IMR-90 (cell line): ENCODE measurements at regions not wholly inside any gene's neighbourhood (a gene's known extent, or its start where the extent isn't known, plus 50 kb on each side); places are given as distances from the start of the nearest gene placed in this dataset.

Experiments used
- BHLHE40 ChIP-seq: fragments of 150-350 bp; IDR thresholded peaks from 2 replicates; pipeline ENCODE4 v1.6.1; 2016; ENCODE audit warnings: mild to moderate bottlenecking, low read depth, low read length
- RCOR1 ChIP-seq: IDR thresholded peaks from 2 replicates; pipeline ENCODE4 v1.6.1; 2012; ENCODE audit warnings: mild to moderate bottlenecking, low read length, improper control_type of control experiment; ENCODE audit not compliant: insufficient replicate concordance
- RFX5 ChIP-seq: IDR thresholded peaks from 2 replicates; pipeline ENCODE4 v1.8.0; 2012; ENCODE audit warnings: low read depth, mild to moderate bottlenecking, low read length, moderate library complexity

DNA sequence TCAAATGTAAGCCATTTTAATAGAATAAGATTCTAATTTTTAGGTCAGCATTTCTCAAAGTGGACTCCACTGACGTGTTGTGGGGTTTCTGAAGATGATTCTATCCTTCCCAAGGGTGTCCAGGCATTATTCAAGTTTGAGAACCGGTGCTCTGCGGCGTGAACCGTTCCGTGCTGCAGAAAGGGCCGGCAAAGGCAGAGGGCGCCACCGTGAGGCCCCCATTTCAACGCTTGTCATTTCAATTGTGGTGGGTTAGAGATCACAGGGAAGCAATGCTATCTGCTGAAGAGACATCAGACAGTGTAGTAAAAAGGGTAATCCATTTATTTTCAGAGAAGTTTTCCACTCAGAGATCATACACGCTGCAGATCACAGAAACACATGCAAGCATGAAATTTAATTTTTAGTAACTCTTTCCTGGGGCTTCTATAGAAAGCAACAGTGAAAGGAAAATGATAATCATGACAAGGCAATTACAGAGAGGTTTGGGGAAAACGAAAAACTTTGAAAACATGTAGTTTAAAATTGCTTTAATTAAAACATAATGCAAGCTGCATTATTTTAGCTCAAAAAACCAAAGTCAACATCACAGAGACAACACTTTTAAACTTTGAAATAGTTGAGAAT, 201.7 kb downstream of the EXOC5 start:
- TF ChIP-seq RCOR1 = no peak
- no peak for TF ChIP-seq BHLHE40
- TF ChIP-seq RFX5 = no peak
